Parathyroid adenoma (tissue), 2 donors: ENCODE measurements at regions not wholly inside any gene's neighbourhood (a gene's known extent, or its start where the extent isn't known, plus 50 kb on each side); places are given as distances from the start of the nearest gene placed in this dataset.
"Not testable (repeated sequence)": the region's sequence is repeated elsewhere in the genome, so short reads cannot be mapped to it uniquely, and the experiment has no call there.

Experiments
- H2AFZ ChIP-seq: fragments of 300-600 bp; sonication (generic); one replicate; pipeline ENCODE4 v1.7.0; 2017; ENCODE audit warnings: antibody characterized with exemption, mild to moderate bottlenecking
- H3K27ac ChIP-seq: fragments of 300-600 bp; sonication (generic); one replicate; pipeline ENCODE4 v1.7.0; 2017
- H3K27me3 ChIP-seq: fragments of 300-600 bp; sonication (generic); one replicate; pipeline ENCODE4 v1.7.0; 2017; ENCODE audit warnings: low read length; ENCODE audit not compliant: control insufficient read depth, insufficient read depth
- H3K36me3 ChIP-seq: fragments of 300-600 bp; sonication (generic); one replicate; pipeline ENCODE4 v1.7.0; 2017; ENCODE audit warnings: low read length; ENCODE audit not compliant: control insufficient read depth, insufficient read depth
- H3K4me1 ChIP-seq: fragments of 300-600 bp; sonication (generic); one replicate; pipeline ENCODE4 v1.7.0; 2017; ENCODE audit warnings: control low read depth
- H3K4me2 ChIP-seq: fragments of 300-600 bp; sonication (generic); one replicate; pipeline ENCODE4 v1.7.0; 2017; ENCODE audit warnings: low read length
- H3K4me3 ChIP-seq: fragments of 300-600 bp; sonication (generic); one replicate; pipeline ENCODE4 v1.7.0; 2017; ENCODE audit warnings: low read depth, low read length
- H3K79me2 ChIP-seq: fragments of 300-600 bp; sonication (generic); one replicate; pipeline ENCODE4 v1.7.0; 2017; ENCODE audit warnings: control low read depth
- H3K9ac ChIP-seq: fragments of 300-600 bp; sonication (generic); one replicate; pipeline ENCODE4 v1.7.0; 2017; ENCODE audit warnings: mild to moderate bottlenecking
- H3K9me3 ChIP-seq: fragments of 300-600 bp; sonication (generic); one replicate; pipeline ENCODE4 v1.7.0; 2017; ENCODE audit warnings: low read length; ENCODE audit not compliant: control insufficient read depth
- CTCF ChIP-seq: fragments of 300-600 bp; sonication (generic); IDR thresholded peaks from one replicate; pipeline ENCODE4 v1.7.0; 2017; ENCODE audit warnings: antibody characterized with exemption, mild to moderate bottlenecking
- donor health status: primary hyperparathyroidism.

GRCh38 chr9:90070931-90071660 lies 466.3 kb downstream of the GADD45G start:
- H3K4me1 ChIP-seq = peaks cover 11% of the 10 kb centered on the region
- no peak for TF ChIP-seq CTCF
- H3K27me3 ChIP-seq = no peaks in the 10 kb centered on the region
- H3K9ac ChIP-seq = no peak overlapping the region
- H3K9me3 ChIP-seq = no peaks in the 10 kb centered on the region
- no peak overlapping the region for H3K4me2 ChIP-seq
- H2AFZ ChIP-seq = no peak overlapping the region
- no peak overlapping the region for H3K4me3 ChIP-seq
- no peaks in the 10 kb centered on the region for H3K36me3 ChIP-seq
- no peaks in the 10 kb centered on the region for H3K79me2 ChIP-seq
- no peak overlapping the region for H3K27ac ChIP-seq

GRCh38 chr9:90073186-90073945 lies 468.6 kb downstream of the GADD45G start:
- Histone ChIP-seq H3K9ac (no peak overlapping the region), H3K27me3 (no peaks in the 10 kb centered on the region), H3K4me1 (peaks cover 3% of the 10 kb centered on the region), H3K4me2 (no peak overlapping the region), H3K79me2 (no peaks in the 10 kb centered on the region), H3K36me3 (no peaks in the 10 kb centered on the region), H2AFZ (no peak overlapping the region), H3K4me3 (no peak overlapping the region), H3K27ac (peak overlapping the region; percentile 32), H3K9me3 (no peaks in the 10 kb centered on the region)
- no peak for TF ChIP-seq CTCF

GRCh38 chr9:90074316-90074962 lies 469.6 kb downstream of the GADD45G start:
- no peak overlapping the region for H3K27ac ChIP-seq
- H3K36me3 ChIP-seq = no peaks in the 10 kb centered on the region
- peaks cover 3% of the 10 kb centered on the region for H3K4me1 ChIP-seq
- H3K27me3 ChIP-seq = no peaks in the 10 kb centered on the region
- no peak overlapping the region for H3K4me3 ChIP-seq
- H3K4me2 ChIP-seq = no peak overlapping the region
- no peak overlapping the region for H2AFZ ChIP-seq
- no peak for TF ChIP-seq CTCF
- no peaks in the 10 kb centered on the region for H3K79me2 ChIP-seq
- H3K9ac ChIP-seq = no peak overlapping the region
- no peaks in the 10 kb centered on the region for H3K9me3 ChIP-seq

GRCh38 chr9:90077598-90077997 lies 472.8 kb downstream of the GADD45G start:
- H3K9me3 ChIP-seq, H3K36me3 ChIP-seq, H3K4me3 ChIP-seq, H3K9ac ChIP-seq, H2AFZ ChIP-seq, H3K4me1 ChIP-seq, H3K27me3 ChIP-seq, H3K79me2 ChIP-seq, H3K27ac ChIP-seq, H3K4me2 ChIP-seq: not testable (repeated sequence)

GRCh38 chr9:90078988-90079421 lies 474.2 kb downstream of the GADD45G start:
- Histone ChIP-seq H3K9me3 (no peaks in the 10 kb centered on the region), H3K36me3 (no peaks in the 10 kb centered on the region), H2AFZ (no peak overlapping the region), H3K4me2 (no peak overlapping the region), H3K9ac (no peak overlapping the region), H3K27me3 (no peaks in the 10 kb centered on the region), H3K27ac (no peak overlapping the region), H3K4me1 (peaks cover 10% of the 10 kb centered on the region), H3K79me2 (no peaks in the 10 kb centered on the region), H3K4me3 (no peak overlapping the region)
- TF ChIP-seq CTCF = no peak
